DND-41 (cell line): ENCODE measurements at regions not wholly inside any gene's neighbourhood (a gene's known extent, or its start where the extent isn't known, plus 50 kb on each side); places are given as distances from the start of the nearest gene placed in this dataset.

Source experiments
- CTCF ChIP-seq: IDR thresholded peaks from 2 replicates; pipeline ENCODE4 v1.5.1; 2012; ENCODE audit warnings: borderline replicate concordance, low read length, moderate library complexity, mild to moderate bottlenecking; ENCODE audit not compliant: poor library complexity, severe bottlenecking; ENCODE audit errors: extremely low read depth
- EZH2 ChIP-seq: IDR thresholded peaks from 3 replicates; pipeline ENCODE4 v1.6.1; 2012; ENCODE audit warnings: borderline replicate concordance, low read depth, mild to moderate bottlenecking, moderate library complexity, low read length, inconsistent platforms; ENCODE audit not compliant: severe bottlenecking

- no peak for TF ChIP-seq CTCF
- no peak for TF ChIP-seq EZH2
Observed at GRCh38 chr10:107855301-107856046, 691.0 kb upstream of the SORCS1 start.
